Trophoblast cell (in vitro differentiated cells and primary cell): ENCODE measurements at regions not wholly inside any gene's neighbourhood (a gene's known extent, or its start where the extent isn't known, plus 50 kb on each side); places are given as distances from the start of the nearest gene placed in this dataset.
A peak's percentile ranks its signal among the peaks of the same experiment; 100 is the strongest.
"Not testable (repeated sequence)": the region's sequence is repeated elsewhere in the genome, so short reads cannot be mapped to it uniquely, and the experiment has no call there.

Experiments
- DNase-seq, 2 donors: peaks; one replicate each; pipeline ENCODE4 v3.0.0-alpha.2; 2016
- H2AFZ ChIP-seq: 2 replicates; pipeline ENCODE4 v1.6.1; 2013; ENCODE audit warnings: low read length, moderate library complexity, mild to moderate bottlenecking; ENCODE audit not compliant: insufficient read depth, poor library complexity
- H2AK5ac ChIP-seq: 2 replicates; pipeline ENCODE4 v1.6.1; 2013; ENCODE audit warnings: mild to moderate bottlenecking, low read length
- H2BK120ac ChIP-seq: 2 replicates; pipeline ENCODE4 v1.6.1; 2013; ENCODE audit warnings: low read length, mild to moderate bottlenecking, moderate library complexity; ENCODE audit not compliant: insufficient read depth, poor library complexity
- H2BK12ac ChIP-seq: 2 replicates; pipeline ENCODE4 v1.6.1; 2013; ENCODE audit warnings: mild to moderate bottlenecking, low read length, moderate library complexity
- H2BK5ac ChIP-seq: 2 replicates; pipeline ENCODE4 v1.6.1; 2013; ENCODE audit warnings: low read length, low read depth, moderate library complexity, mild to moderate bottlenecking; ENCODE audit not compliant: poor library complexity
- H3K14ac ChIP-seq: 2 replicates; pipeline ENCODE4 v1.6.1; 2013; ENCODE audit warnings: mild to moderate bottlenecking, low read length
- H3K18ac ChIP-seq: 2 replicates; pipeline ENCODE4 v1.6.1; 2013; ENCODE audit warnings: mild to moderate bottlenecking, low read length
- H3K23ac ChIP-seq: 2 replicates; pipeline ENCODE4 v1.6.1; 2013; ENCODE audit warnings: low read length
- H3K27ac ChIP-seq: 2 replicates; pipeline ENCODE4 v1.5.1; 2013; ENCODE audit warnings: low read depth, mild to moderate bottlenecking, inconsistent platforms, low read length, moderate library complexity
- H3K27me3 ChIP-seq: 2 replicates; pipeline ENCODE4 v1.6.1; 2013; ENCODE audit warnings: inconsistent platforms, mild to moderate bottlenecking, low read length, moderate library complexity; ENCODE audit not compliant: insufficient read depth
- H3K36me3 ChIP-seq, 2 experiments: 1 replicate in 1 of 2; 2 replicates in 1 of 2; pipeline ENCODE4 v1.6.1; 2013; ENCODE audit warnings: low read length in 2 of 2, mild to moderate bottlenecking in 2 of 2, moderate library complexity in 1 of 2; ENCODE audit not compliant: insufficient read depth in 2 of 2, control insufficient read depth in 1 of 2
- H3K4ac ChIP-seq: 2 replicates; pipeline ENCODE4 v1.6.1; 2013; ENCODE audit warnings: low read depth, mild to moderate bottlenecking, low read length, moderate library complexity
- H3K4me1 ChIP-seq, 2 experiments: 1 replicate in 1 of 2; 2 replicates in 1 of 2; pipeline ENCODE4 v1.6.1; 2013; ENCODE audit warnings: low read length in 2 of 2, mild to moderate bottlenecking in 2 of 2, moderate library complexity in 1 of 2; ENCODE audit not compliant: insufficient read depth in 2 of 2, control insufficient read depth in 1 of 2
- H3K4me2 ChIP-seq: 2 replicates; pipeline ENCODE4 v1.6.1; 2013; ENCODE audit warnings: inconsistent platforms, mild to moderate bottlenecking, low read length, moderate library complexity
- H3K4me3 ChIP-seq: 2 replicates; pipeline ENCODE4 v1.5.1; 2013; ENCODE audit warnings: mild to moderate bottlenecking, low read depth, low read length, inconsistent platforms
- H3K79me1 ChIP-seq: one replicate; pipeline ENCODE4 v1.6.1; 2013; ENCODE audit warnings: low read length
- H3K79me2 ChIP-seq: 2 replicates; pipeline ENCODE4 v1.6.1; 2013; ENCODE audit warnings: low read length, mild to moderate bottlenecking; ENCODE audit not compliant: control insufficient read depth, insufficient read depth, poor library complexity
- H3K9ac ChIP-seq: 2 replicates; pipeline ENCODE4 v1.6.1; 2013; ENCODE audit warnings: mild to moderate bottlenecking, low read length
- H3K9me3 ChIP-seq: 2 replicates; pipeline ENCODE4 v1.6.1; 2013; ENCODE audit warnings: low read depth, mild to moderate bottlenecking, control low read depth, inconsistent platforms, low read length; ENCODE audit not compliant: insufficient read depth
- H4K12ac ChIP-seq: 2 replicates; pipeline ENCODE4 v1.6.1; 2013; ENCODE audit warnings: low read depth, mild to moderate bottlenecking, low read length, moderate library complexity
- H4K8ac ChIP-seq: 2 replicates; pipeline ENCODE4 v1.6.1; 2013; ENCODE audit warnings: low read depth, mild to moderate bottlenecking, low read length, moderate library complexity
- H4K91ac ChIP-seq: one replicate; pipeline ENCODE4 v1.6.1; 2013; ENCODE audit warnings: low read depth, mild to moderate bottlenecking, low read length, moderate library complexity
- WGBS: extraction: QIAGEN DNeasy Blood & Tissue Kit; methylation state at CpG from one replicate; pipeline ENCODE4 v1.1.7; 2013; ENCODE audit warnings: missing lambda C conversion rate; ENCODE audit not compliant: insufficient read length, insufficient coverage; ENCODE audit errors: extremely low coverage; 5-methylcytosine and 5-hydroxymethylcytosine counted together

DNA sequence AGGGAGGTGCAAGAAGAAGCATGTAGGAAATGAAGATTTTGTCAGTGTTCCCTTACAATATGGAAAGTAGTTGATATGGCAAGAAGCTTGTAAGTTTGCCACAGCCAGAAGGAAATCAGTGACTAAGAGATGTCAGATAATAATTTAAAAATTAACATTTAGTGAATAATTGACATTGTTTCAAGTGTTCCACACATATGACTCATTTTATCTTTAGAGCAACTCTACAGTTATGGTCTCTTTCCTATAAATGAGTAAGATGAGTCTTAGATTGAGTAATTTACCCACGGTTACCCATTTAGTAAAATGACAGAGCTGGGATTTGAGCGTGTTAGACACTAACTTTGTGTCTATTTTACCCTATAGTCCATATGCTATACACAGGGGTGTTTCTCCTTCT, 300.3 kb upstream of the IRS4 start:
- no peaks in the 10 kb centered on the region for H3K27me3 ChIP-seq
- no peak overlapping the region for H4K91ac ChIP-seq
- H3K79me2 ChIP-seq, result no peaks in the 10 kb centered on the region
- H4K8ac ChIP-seq, result no peak overlapping the region
- H2BK12ac ChIP-seq, result no peak overlapping the region
- H3K9me3 ChIP-seq, result no peaks in the 10 kb centered on the region
- no peak overlapping the region for H3K4me2 ChIP-seq
- H3K36me3 ChIP-seq, result no peaks in the 10 kb centered on the region
- DNase-seq, result peak in 1 of 2 donors; percentile 42
- no peak overlapping the region for H3K27ac ChIP-seq
- no peak overlapping the region for H4K12ac ChIP-seq
- no peak overlapping the region for H3K9ac ChIP-seq
- no peak overlapping the region for H3K23ac ChIP-seq
- no peak overlapping the region for H2AFZ ChIP-seq
- no peak overlapping the region for H3K18ac ChIP-seq
- H2BK120ac ChIP-seq, result no peak overlapping the region
- no peak overlapping the region for H3K4me3 ChIP-seq
- no peak overlapping the region for H2AK5ac ChIP-seq
- H2BK5ac ChIP-seq, result no peak overlapping the region
- no peak overlapping the region for H3K14ac ChIP-seq
- H3K4me1 ChIP-seq, result no peaks in the 10 kb centered on the region
- no peaks in the 10 kb centered on the region for H3K79me1 ChIP-seq
- no CpG with 5 or more reads among the region's 2 CpGs for WGBS
- no peak overlapping the region for H3K4ac ChIP-seq

DNA sequence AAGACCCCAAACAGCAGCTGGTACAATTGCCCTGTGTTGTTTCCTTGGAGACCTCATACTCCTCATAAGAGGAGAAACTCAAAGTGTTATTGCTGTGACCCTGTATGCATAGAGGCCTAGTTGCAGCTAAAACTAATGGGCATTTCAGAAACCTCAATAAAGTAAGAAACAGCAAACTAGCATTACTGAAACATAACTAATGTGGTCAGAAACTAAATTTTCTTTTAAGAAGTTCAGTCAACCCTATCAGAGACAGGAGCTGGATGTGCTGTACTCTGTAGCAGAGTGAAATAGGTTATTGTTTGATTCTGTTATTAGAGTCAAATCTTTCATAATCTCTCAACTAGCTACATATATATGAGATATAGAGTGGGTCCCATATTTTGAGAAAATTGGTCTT, 257.5 kb upstream of the IRS4 start:
- no peak overlapping the region for H3K4me3 ChIP-seq
- H3K27ac ChIP-seq, result no peak overlapping the region
- no peaks in the 10 kb centered on the region for H3K79me2 ChIP-seq
- H2BK120ac ChIP-seq, result no peak overlapping the region
- no peak overlapping the region for H3K18ac ChIP-seq
- H3K79me1 ChIP-seq, result no peaks in the 10 kb centered on the region
- H3K36me3 ChIP-seq, result no peaks in the 10 kb centered on the region
- no peak overlapping the region for H3K4me2 ChIP-seq
- H2BK5ac ChIP-seq, result no peak overlapping the region
- no peak overlapping the region for H4K91ac ChIP-seq
- H2AFZ ChIP-seq, result no peak overlapping the region
- H4K8ac ChIP-seq, result no peak overlapping the region
- H2AK5ac ChIP-seq, result no peak overlapping the region
- H3K4ac ChIP-seq, result no peak overlapping the region
- no peak overlapping the region for H3K9ac ChIP-seq
- H3K4me1 ChIP-seq, result no peaks in the 10 kb centered on the region
- no peaks in the 10 kb centered on the region for H3K9me3 ChIP-seq
- H4K12ac ChIP-seq, result no peak overlapping the region
- no peak for DNase-seq
- H2BK12ac ChIP-seq, result no peak overlapping the region
- H3K27me3 ChIP-seq, result no peaks in the 10 kb centered on the region
- no peak overlapping the region for H3K23ac ChIP-seq
- no peak overlapping the region for H3K14ac ChIP-seq

DNA sequence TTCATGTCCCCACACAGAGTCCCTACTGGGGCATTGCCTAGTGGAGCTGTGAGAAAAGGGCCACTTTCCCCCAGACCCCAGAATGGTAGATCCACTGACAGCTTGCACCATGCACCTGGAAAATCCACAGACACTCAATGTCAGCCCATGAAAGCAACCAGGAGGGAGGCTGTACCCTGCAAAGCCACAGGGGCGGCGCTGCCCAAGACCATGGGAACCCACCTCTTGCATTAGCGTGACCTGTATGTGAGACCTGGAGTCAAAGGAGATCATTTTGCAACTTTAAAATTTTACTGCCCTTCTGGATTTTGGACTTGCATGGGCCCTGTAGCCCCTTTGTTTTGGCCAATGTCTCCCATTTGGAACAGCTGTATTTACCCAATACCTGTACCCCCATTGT, 236.5 kb upstream of the IRS4 start:
- H3K4me2 ChIP-seq, H3K79me2 ChIP-seq, H3K4me1 ChIP-seq, H3K27ac ChIP-seq, H3K27me3 ChIP-seq, H3K18ac ChIP-seq, H2BK5ac ChIP-seq, H4K12ac ChIP-seq, H3K79me1 ChIP-seq, H3K9ac ChIP-seq, DNase-seq, H3K36me3 ChIP-seq, H3K9me3 ChIP-seq, H2AFZ ChIP-seq, H3K4me3 ChIP-seq, H2AK5ac ChIP-seq, H2BK120ac ChIP-seq, H3K23ac ChIP-seq, H3K4ac ChIP-seq, H4K91ac ChIP-seq, H4K8ac ChIP-seq, H2BK12ac ChIP-seq, H3K14ac ChIP-seq: not testable (repeated sequence)
- no CpG with 5 or more reads among the region's 3 CpGs for WGBS

DNA sequence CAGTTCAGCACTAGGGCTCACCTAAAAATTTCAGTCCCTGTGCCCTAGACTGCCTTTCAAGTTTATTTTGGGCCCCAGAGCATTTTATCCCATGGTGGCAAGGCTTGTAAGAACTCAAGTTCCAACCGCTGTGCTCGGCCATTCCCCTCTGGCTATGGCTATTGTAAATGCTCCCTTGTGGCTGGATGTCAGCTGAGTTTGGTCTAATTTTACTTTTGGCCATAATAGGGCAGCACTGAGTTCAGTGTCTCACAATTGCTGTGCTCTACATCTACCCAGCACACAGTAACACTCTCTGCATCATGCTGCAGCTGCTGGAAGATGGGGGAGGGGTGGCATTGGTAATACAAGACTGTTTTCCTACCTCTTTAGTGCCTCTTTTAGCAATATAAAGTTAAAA, 210.8 kb upstream of the IRS4 start:
- no peak for DNase-seq

More for the DNA sequence above, 210.8 kb upstream of the IRS4 start:
- Histone ChIP-seq H2BK120ac (no peak overlapping the region), H3K9me3 (no peaks in the 10 kb centered on the region), H2AFZ (no peak overlapping the region), H4K8ac (no peak overlapping the region), H2AK5ac (no peak overlapping the region), H3K18ac (no peak overlapping the region), H2BK12ac (no peak overlapping the region), H4K91ac (no peak overlapping the region), H3K27ac (no peak overlapping the region), H3K14ac (no peak overlapping the region), H4K12ac (no peak overlapping the region), H3K4me1 (no peaks in the 10 kb centered on the region), H3K79me2 (no peaks in the 10 kb centered on the region), H2BK5ac (no peak overlapping the region), H3K4me2 (no peak overlapping the region), H3K36me3 (no peaks in the 10 kb centered on the region), H3K23ac (no peak overlapping the region), H3K4ac (no peak overlapping the region), H3K27me3 (no peaks in the 10 kb centered on the region), H3K79me1 (no peaks in the 10 kb centered on the region), H3K9ac (no peak overlapping the region), H3K4me3 (no peak overlapping the region)
- no CpG with 5 or more reads among the region's 2 CpGs for WGBS
